ENCODE measurements at regions not wholly inside any gene's neighbourhood (a gene's known extent, or its start where the extent isn't known, plus 50 kb on each side); places are given as distances from the start of the nearest gene placed in this dataset.

DNA sequence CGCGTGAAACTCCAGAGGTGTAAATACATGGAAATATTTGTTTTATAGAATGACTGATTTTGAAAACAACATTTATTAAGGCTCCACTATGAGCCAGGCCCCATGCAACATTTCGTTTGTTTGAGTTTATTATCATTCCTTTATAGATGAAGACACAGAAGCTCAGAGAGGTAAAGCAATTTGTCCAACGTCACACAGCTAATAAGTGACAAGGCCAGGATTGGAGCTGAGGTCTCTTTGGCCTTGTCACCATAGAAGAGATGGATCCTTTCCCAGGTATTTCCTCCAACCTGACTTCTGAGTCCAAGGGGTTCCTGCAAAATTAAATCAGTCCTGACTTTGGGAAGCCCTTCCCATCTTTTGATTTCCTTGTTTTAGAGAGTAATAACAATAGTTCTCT is 98.0 kb downstream of the SYF2 start:
- CTCF ChIA-PET: no interaction called here
- intact Hi-C loops (cut with micrococcal nuclease; ENCODE audit: unreplicated experiment): no loop called here
- Histone ChIP-seq H3K9me3 (ENCODE audit: control insufficient read depth, insufficient read depth, low read depth, low read length) (no peaks in the 10 kb centered on the region), H3K27ac (ENCODE audit: low read length) (no peak overlapping the region), H3K4me1 (ENCODE audit: control insufficient read depth, insufficient read depth, low read length) (no peaks in the 10 kb centered on the region), H3K4me3 (ENCODE audit: low read depth in 2 of 2, low read length in 2 of 2) (no peak overlapping the region), H3K27me3 (ENCODE audit: control insufficient read depth, insufficient read depth, low read length) (peaks cover 2% of the 10 kb centered on the region; the same call in 1 of the 2 replicates), H3K36me3 (ENCODE audit: control insufficient read depth, insufficient read depth, low read length) (no peaks in the 10 kb centered on the region)
- POLR2A ChIA-PET: no interaction called here
- TF ChIP-seq, protein P1, sequence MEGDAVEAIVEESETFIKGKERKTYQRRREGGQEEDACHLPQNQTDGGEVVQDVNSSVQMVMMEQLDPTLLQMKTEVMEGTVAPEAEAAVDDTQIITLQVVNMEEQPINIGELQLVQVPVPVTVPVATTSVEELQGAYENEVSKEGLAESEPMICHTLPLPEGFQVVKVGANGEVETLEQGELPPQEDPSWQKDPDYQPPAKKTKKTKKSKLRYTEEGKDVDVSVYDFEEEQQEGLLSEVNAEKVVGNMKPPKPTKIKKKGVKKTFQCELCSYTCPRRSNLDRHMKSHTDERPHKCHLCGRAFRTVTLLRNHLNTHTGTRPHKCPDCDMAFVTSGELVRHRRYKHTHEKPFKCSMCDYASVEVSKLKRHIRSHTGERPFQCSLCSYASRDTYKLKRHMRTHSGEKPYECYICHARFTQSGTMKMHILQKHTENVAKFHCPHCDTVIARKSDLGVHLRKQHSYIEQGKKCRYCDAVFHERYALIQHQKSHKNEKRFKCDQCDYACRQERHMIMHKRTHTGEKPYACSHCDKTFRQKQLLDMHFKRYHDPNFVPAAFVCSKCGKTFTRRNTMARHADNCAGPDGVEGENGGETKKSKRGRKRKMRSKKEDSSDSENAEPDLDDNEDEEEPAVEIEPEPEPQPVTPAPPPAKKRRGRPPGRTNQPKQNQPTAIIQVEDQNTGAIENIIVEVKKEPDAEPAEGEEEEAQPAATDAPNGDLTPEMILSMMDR (IDR thresholded peaks at IDR 0.05): no peak
- TF ChIP-seq SIN3A (IDR thresholded peaks at IDR 0.05; ENCODE audit: borderline replicate concordance, insufficient read depth, low read depth, low read length) (no peak), POLR2AphosphoS5 (IDR thresholded peaks at IDR 0.05; ENCODE audit: low read depth, low read length) (no peak), TCF7L2 (IDR thresholded peaks at IDR 0.05; ENCODE audit: low read depth, low read length) (no peak)
- TF ChIP-seq, protein P2, sequence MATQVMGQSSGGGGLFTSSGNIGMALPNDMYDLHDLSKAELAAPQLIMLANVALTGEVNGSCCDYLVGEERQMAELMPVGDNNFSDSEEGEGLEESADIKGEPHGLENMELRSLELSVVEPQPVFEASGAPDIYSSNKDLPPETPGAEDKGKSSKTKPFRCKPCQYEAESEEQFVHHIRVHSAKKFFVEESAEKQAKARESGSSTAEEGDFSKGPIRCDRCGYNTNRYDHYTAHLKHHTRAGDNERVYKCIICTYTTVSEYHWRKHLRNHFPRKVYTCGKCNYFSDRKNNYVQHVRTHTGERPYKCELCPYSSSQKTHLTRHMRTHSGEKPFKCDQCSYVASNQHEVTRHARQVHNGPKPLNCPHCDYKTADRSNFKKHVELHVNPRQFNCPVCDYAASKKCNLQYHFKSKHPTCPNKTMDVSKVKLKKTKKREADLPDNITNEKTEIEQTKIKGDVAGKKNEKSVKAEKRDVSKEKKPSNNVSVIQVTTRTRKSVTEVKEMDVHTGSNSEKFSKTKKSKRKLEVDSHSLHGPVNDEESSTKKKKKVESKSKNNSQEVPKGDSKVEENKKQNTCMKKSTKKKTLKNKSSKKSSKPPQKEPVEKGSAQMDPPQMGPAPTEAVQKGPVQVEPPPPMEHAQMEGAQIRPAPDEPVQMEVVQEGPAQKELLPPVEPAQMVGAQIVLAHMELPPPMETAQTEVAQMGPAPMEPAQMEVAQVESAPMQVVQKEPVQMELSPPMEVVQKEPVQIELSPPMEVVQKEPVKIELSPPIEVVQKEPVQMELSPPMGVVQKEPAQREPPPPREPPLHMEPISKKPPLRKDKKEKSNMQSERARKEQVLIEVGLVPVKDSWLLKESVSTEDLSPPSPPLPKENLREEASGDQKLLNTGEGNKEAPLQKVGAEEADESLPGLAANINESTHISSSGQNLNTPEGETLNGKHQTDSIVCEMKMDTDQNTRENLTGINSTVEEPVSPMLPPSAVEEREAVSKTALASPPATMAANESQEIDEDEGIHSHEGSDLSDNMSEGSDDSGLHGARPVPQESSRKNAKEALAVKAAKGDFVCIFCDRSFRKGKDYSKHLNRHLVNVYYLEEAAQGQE (IDR thresholded peaks at IDR 0.05; ENCODE audit: insufficient read depth in 1 of 2, low read depth in 2 of 2, low read length in 1 of 2): no peak
- DNase-seq (ENCODE audit: low read depth, low spot score): no peak
- in situ Hi-C loops (cut with HindIII; ENCODE audit: low pct_unique_long_range_greater_than_20kb, low sequenced_read_pairs): no loop called here
- no TSS peak for BruUV-seq (replicated peaks)
- no peak for ATAC-seq

DNA sequence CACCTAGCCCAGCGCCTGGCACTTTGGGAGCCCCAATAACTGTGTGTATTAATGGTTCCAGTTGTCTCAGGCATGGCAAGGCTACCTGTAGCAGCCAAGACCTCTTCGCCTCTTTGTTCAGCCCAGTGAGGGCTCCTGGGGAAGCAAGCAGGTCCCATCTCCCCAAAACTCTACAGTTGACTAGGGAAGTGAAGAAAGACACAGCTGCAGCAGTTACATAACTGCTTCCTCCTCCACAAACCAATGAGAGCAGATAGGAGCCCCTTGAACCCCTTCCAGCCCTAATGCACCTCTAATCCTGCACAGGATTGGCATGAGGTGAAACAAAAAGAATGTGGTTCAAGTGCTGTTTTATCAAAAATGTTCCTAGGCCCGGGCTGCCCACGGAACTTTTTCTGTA is 100.5 kb downstream of the SYF2 start:
- no peak for TF ChIP-seq SIN3A (IDR thresholded peaks at IDR 0.05; ENCODE audit: borderline replicate concordance, insufficient read depth, low read depth, low read length)
- TF ChIP-seq, protein P1 (IDR thresholded peaks at IDR 0.05): no peak
- TF ChIP-seq POLR2AphosphoS5 (IDR thresholded peaks at IDR 0.05; ENCODE audit: low read depth, low read length): no peak
- no peak for TF ChIP-seq TCF7L2 (IDR thresholded peaks at IDR 0.05; ENCODE audit: low read depth, low read length)
- TF ChIP-seq, protein P2 (IDR thresholded peaks at IDR 0.05; ENCODE audit: insufficient read depth in 1 of 2, low read depth in 2 of 2, low read length in 1 of 2): no peak
- Histone ChIP-seq H3K9me3 (ENCODE audit: control insufficient read depth, insufficient read depth, low read depth, low read length) (no peaks in the 10 kb centered on the region), H3K4me1 (ENCODE audit: control insufficient read depth, insufficient read depth, low read length) (no peaks in the 10 kb centered on the region), H3K27me3 (ENCODE audit: control insufficient read depth, insufficient read depth, low read length) (peaks cover 2% of the 10 kb centered on the region; the same call in 1 of the 2 replicates), H3K36me3 (ENCODE audit: control insufficient read depth, insufficient read depth, low read length) (no peaks in the 10 kb centered on the region), H3K27ac (ENCODE audit: low read length) (no peak overlapping the region), H3K4me3 (ENCODE audit: low read depth in 2 of 2, low read length in 2 of 2) (no peak overlapping the region)
- ATAC-seq (no peak), DNase-seq (ENCODE audit: low read depth, low spot score) (no peak)
- in situ Hi-C loops (cut with HindIII; ENCODE audit: low pct_unique_long_range_greater_than_20kb, low sequenced_read_pairs) (no loop called here), intact Hi-C loops (cut with micrococcal nuclease; ENCODE audit: unreplicated experiment) (no loop called here)
- POLR2A ChIA-PET: no interaction called here
- BruUV-seq (replicated peaks): no TSS peak
- CTCF ChIA-PET: no interaction called here
